Parathyroid adenoma (tissue), 2 donors: ENCODE measurements at regions not wholly inside any gene's neighbourhood (a gene's known extent, or its start where the extent isn't known, plus 50 kb on each side); places are given as distances from the start of the nearest gene placed in this dataset.

Experiments
- H2AFZ ChIP-seq: fragments of 300-600 bp; sonication (generic); one replicate; pipeline ENCODE4 v1.7.0; 2017; ENCODE audit warnings: antibody characterized with exemption, mild to moderate bottlenecking
- H3K27ac ChIP-seq: fragments of 300-600 bp; sonication (generic); one replicate; pipeline ENCODE4 v1.7.0; 2017
- H3K27me3 ChIP-seq: fragments of 300-600 bp; sonication (generic); one replicate; pipeline ENCODE4 v1.7.0; 2017; ENCODE audit warnings: low read length; ENCODE audit not compliant: control insufficient read depth, insufficient read depth
- H3K36me3 ChIP-seq: fragments of 300-600 bp; sonication (generic); one replicate; pipeline ENCODE4 v1.7.0; 2017; ENCODE audit warnings: low read length; ENCODE audit not compliant: control insufficient read depth, insufficient read depth
- H3K4me1 ChIP-seq: fragments of 300-600 bp; sonication (generic); one replicate; pipeline ENCODE4 v1.7.0; 2017; ENCODE audit warnings: control low read depth
- H3K4me2 ChIP-seq: fragments of 300-600 bp; sonication (generic); one replicate; pipeline ENCODE4 v1.7.0; 2017; ENCODE audit warnings: low read length
- H3K4me3 ChIP-seq: fragments of 300-600 bp; sonication (generic); one replicate; pipeline ENCODE4 v1.7.0; 2017; ENCODE audit warnings: low read depth, low read length
- H3K79me2 ChIP-seq: fragments of 300-600 bp; sonication (generic); one replicate; pipeline ENCODE4 v1.7.0; 2017; ENCODE audit warnings: control low read depth
- H3K9ac ChIP-seq: fragments of 300-600 bp; sonication (generic); one replicate; pipeline ENCODE4 v1.7.0; 2017; ENCODE audit warnings: mild to moderate bottlenecking
- H3K9me3 ChIP-seq: fragments of 300-600 bp; sonication (generic); one replicate; pipeline ENCODE4 v1.7.0; 2017; ENCODE audit warnings: low read length; ENCODE audit not compliant: control insufficient read depth
- TF ChIP-seq, protein P1 (sequence below): fragments of 300-600 bp; sonication (generic); IDR thresholded peaks from one replicate; pipeline ENCODE4 v1.7.0; 2017; ENCODE audit warnings: antibody characterized with exemption, mild to moderate bottlenecking
- donor health status: primary hyperparathyroidism.

DNA sequence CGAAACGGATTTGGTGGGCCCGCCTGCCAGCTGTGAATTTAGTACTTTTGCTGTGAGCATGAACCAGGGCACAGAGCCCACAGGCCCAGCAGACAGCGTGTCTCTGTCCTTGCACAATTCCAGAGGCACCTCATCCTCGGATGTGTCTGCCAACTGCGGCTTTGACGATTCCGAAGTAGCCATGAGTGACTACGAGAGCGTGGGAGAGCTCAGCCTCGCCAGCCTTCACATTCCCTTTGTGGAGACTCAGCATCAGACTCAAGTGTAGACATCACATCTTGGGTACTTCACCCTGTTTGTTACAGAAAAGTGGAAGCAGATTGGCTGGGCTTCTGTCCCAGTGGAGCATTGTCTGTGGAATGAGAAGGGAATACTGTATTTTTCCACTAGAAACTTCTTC lies 78.6 kb upstream of the MTNR1B start:
- Histone ChIP-seq H3K27ac (no peak overlapping the region), H3K9me3 (no peaks in the 10 kb centered on the region), H3K27me3 (no peaks in the 10 kb centered on the region), H2AFZ (no peak overlapping the region), H3K4me2 (no peak overlapping the region), H3K4me1 (no peaks in the 10 kb centered on the region), H3K4me3 (no peak overlapping the region), H3K36me3 (no peaks in the 10 kb centered on the region), H3K79me2 (no peaks in the 10 kb centered on the region), H3K9ac (no peak overlapping the region)
- TF ChIP-seq, protein P1, sequence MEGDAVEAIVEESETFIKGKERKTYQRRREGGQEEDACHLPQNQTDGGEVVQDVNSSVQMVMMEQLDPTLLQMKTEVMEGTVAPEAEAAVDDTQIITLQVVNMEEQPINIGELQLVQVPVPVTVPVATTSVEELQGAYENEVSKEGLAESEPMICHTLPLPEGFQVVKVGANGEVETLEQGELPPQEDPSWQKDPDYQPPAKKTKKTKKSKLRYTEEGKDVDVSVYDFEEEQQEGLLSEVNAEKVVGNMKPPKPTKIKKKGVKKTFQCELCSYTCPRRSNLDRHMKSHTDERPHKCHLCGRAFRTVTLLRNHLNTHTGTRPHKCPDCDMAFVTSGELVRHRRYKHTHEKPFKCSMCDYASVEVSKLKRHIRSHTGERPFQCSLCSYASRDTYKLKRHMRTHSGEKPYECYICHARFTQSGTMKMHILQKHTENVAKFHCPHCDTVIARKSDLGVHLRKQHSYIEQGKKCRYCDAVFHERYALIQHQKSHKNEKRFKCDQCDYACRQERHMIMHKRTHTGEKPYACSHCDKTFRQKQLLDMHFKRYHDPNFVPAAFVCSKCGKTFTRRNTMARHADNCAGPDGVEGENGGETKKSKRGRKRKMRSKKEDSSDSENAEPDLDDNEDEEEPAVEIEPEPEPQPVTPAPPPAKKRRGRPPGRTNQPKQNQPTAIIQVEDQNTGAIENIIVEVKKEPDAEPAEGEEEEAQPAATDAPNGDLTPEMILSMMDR, result no peak

DNA sequence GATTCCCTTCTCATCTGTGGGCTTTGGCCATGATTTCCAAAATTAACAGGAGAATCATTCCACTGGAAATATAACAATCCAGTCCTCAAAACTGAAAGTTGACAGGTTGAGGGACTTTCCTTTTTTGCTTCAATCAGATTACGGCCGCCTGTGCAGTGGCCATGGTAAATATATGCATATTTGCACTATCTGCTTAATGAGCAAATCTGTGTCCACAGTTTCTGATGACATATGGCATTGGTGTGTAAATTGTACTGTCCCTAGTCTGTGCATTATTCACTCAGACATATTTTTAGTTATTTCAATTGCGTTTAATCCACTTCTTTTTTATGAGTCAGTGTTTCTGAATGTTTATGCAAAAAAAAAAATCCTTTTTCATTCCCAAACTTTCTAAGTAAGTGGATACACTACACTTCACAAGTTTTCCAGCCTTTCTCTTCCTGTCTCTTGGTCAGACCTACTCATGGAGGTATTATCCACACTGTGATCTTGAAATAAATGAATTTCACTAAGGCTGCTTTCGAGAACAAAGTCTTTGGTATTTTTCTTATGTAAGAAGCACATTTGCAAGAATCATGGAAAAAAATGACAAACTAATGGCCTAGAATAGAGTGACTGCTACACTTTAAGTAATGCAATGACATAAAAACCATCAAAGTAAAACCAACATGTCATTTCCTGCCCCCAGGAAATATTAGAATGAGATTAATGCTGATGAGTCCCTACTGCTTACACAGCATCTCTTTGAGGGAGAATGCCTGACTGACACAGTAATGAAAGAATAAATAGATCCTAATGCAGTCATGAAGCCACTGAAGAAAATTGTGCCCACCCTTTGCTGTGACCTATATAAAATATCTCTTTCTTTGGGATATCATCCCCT lies 76.4 kb upstream of the MTNR1B start:
- Histone ChIP-seq H3K4me2 (no peak overlapping the region), H2AFZ (no peak overlapping the region), H3K27ac (no peak overlapping the region), H3K36me3 (no peaks in the 10 kb centered on the region), H3K9ac (no peak overlapping the region), H3K79me2 (no peaks in the 10 kb centered on the region), H3K4me1 (no peaks in the 10 kb centered on the region), H3K4me3 (no peak overlapping the region), H3K9me3 (no peaks in the 10 kb centered on the region), H3K27me3 (no peaks in the 10 kb centered on the region)
- TF ChIP-seq, protein P1, result no peak

DNA sequence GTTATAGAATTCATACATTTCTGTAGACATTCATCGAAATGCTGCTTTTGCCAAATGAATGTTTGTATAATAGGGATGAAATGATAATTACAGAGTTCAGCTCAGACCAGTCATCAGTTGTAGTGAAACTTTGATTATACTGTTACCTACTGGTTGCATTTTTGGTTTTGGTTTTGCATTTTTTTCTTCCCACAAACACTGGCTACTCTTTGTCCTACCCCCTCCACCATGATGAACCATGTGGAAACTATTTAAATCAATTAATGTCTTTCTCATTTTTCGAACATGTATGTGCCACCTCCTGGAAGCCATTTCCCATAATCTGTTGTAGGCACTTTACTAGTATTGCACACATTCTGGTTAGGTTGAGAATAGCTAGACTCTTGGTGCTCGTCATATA lies 75.3 kb upstream of the MTNR1B start:
- TF ChIP-seq, protein P1, result no peak
- Histone ChIP-seq H3K9ac (no peak overlapping the region), H2AFZ (no peak overlapping the region), H3K4me3 (no peak overlapping the region), H3K4me2 (no peak overlapping the region), H3K4me1 (no peaks in the 10 kb centered on the region), H3K9me3 (no peaks in the 10 kb centered on the region), H3K27me3 (no peaks in the 10 kb centered on the region), H3K27ac (no peak overlapping the region), H3K79me2 (no peaks in the 10 kb centered on the region), H3K36me3 (no peaks in the 10 kb centered on the region)

DNA sequence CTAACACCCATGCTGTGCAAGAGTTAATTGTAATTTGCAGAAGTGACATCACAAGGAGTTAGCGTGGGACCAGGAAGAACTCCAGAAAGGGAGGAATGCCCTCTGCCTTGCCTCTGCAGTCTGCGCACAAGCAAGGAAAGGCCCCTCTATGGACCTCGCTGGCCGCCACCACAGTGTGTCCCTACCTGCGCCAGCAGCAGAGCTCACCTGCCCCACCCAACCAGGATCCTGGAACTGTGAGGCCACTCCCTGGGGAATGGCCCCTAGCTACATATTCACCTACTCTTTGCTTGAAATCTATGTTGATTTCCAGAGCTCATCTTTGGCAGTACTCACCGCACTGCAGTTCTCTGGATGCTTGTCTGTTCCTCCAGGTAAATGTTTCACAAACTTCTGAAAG lies 72.0 kb upstream of the MTNR1B start:
- H3K36me3 ChIP-seq, result no peaks in the 10 kb centered on the region
- no peak overlapping the region for H3K4me2 ChIP-seq
- no peaks in the 10 kb centered on the region for H3K79me2 ChIP-seq
- H3K9ac ChIP-seq, result no peak overlapping the region
- H3K9me3 ChIP-seq, result no peaks in the 10 kb centered on the region
- no peaks in the 10 kb centered on the region for H3K4me1 ChIP-seq
- H2AFZ ChIP-seq, result no peak overlapping the region
- no peak overlapping the region for H3K4me3 ChIP-seq
- H3K27me3 ChIP-seq, result no peaks in the 10 kb centered on the region
- TF ChIP-seq, protein P1, result no peak
- no peak overlapping the region for H3K27ac ChIP-seq

DNA sequence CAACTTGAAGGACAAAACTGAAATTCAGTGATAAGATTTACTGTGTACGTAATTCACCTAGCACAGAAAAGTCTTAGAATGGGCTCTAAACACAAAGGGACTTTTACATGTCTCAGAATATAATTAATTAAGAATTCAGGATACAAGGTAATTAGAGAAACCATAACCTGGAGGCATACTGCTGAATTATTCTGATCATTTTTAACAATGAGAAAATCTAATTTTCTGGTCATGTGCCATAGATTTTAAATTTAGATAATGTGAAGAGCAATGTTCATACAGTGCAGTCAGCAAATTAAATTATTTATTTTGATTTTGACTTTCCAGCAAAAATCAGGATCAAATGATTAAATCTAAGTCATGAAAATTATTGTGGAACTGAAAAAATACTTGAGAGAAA lies 67.0 kb upstream of the MTNR1B start:
- Histone ChIP-seq H3K9me3 (no peaks in the 10 kb centered on the region), H3K9ac (no peak overlapping the region), H3K27ac (no peak overlapping the region), H3K4me3 (no peak overlapping the region), H3K79me2 (no peaks in the 10 kb centered on the region), H3K27me3 (no peaks in the 10 kb centered on the region), H3K4me1 (no peaks in the 10 kb centered on the region), H3K36me3 (no peaks in the 10 kb centered on the region), H2AFZ (no peak overlapping the region), H3K4me2 (no peak overlapping the region)
- TF ChIP-seq, protein P1, result no peak
